HEK293T (cell line): ENCODE measurements at regions not wholly inside any gene's neighbourhood (a gene's known extent, or its start where the extent isn't known, plus 50 kb on each side); places are given as distances from the start of the nearest gene placed in this dataset.

Experiments
- ARNT ChIP-seq: fragments of 450-650 bp; IDR thresholded peaks from 2 replicates; pipeline ENCODE4 v1.6.1; 2017; ENCODE audit warnings: mild to moderate bottlenecking
- BHLHE40 ChIP-seq: fragments of 450-650 bp; IDR thresholded peaks from 2 replicates; pipeline ENCODE4 v1.6.1; 2016; ENCODE audit warnings: mild to moderate bottlenecking, moderate library complexity, borderline replicate concordance
- ELF4 ChIP-seq: fragments of 450-650 bp; IDR thresholded peaks from 2 replicates; pipeline ENCODE4 v1.6.1; 2017; ENCODE audit warnings: antibody characterized with exemption
- FOXA1 ChIP-seq: fragments of 450-650 bp; IDR thresholded peaks from 2 replicates; pipeline ENCODE4 v1.6.1; 2016; ENCODE audit warnings: mild to moderate bottlenecking
- FOXK2 ChIP-seq: fragments of 450-650 bp; IDR thresholded peaks from 2 replicates; pipeline ENCODE4 v1.6.1; 2016; ENCODE audit warnings: mild to moderate bottlenecking
- FOXM1 ChIP-seq: fragments of 450-650 bp; IDR thresholded peaks from 2 replicates; pipeline ENCODE4 v1.6.1; 2017; ENCODE audit warnings: mild to moderate bottlenecking, borderline replicate concordance
- NFRKB ChIP-seq: fragments of 450-650 bp; IDR thresholded peaks from 2 replicates; pipeline ENCODE4 v1.6.1; 2016; ENCODE audit warnings: mild to moderate bottlenecking, moderate library complexity
- ZNF384 ChIP-seq: fragments of 450-650 bp; IDR thresholded peaks from 2 replicates; pipeline ENCODE4 v1.6.1; 2016

GRCh38 chr12:73413974-73414373, 1123.7 kb upstream of the ATXN7L3B start:
- TF ChIP-seq FOXM1 (no peak), ELF4 (no peak), ZNF384 (no peak), BHLHE40 (no peak), ARNT (no peak), NFRKB (no peak), FOXK2 (no peak), FOXA1 (no peak)
